Left ventricle myocardium superior (tissue), 1 donor: ENCODE measurements at regions not wholly inside any gene's neighbourhood (a gene's known extent, or its start where the extent isn't known, plus 50 kb on each side); places are given as distances from the start of the nearest gene placed in this dataset.

Source experiments
- ATAC-seq: fragments of 200-7000 bp; cut with Tn5 transposase; one replicate; pipeline ENCODE4 v1.9.1; 2020; ENCODE audit warnings: mild to moderate bottlenecking, moderate library complexity
- DNase-seq: peaks from one replicate; pipeline ENCODE4 v3.0.0-alpha.2; 2020
- intact Hi-C: fragments of 100-400 bp; cut with micrococcal nuclease; formaldehyde crosslinking; loops from one replicate; pipeline ENCODE4 v1.11.0; 2022
- donor health status: DM: no; HTN: yes; CAD: no; lungs with severe emphysema.

DNA sequence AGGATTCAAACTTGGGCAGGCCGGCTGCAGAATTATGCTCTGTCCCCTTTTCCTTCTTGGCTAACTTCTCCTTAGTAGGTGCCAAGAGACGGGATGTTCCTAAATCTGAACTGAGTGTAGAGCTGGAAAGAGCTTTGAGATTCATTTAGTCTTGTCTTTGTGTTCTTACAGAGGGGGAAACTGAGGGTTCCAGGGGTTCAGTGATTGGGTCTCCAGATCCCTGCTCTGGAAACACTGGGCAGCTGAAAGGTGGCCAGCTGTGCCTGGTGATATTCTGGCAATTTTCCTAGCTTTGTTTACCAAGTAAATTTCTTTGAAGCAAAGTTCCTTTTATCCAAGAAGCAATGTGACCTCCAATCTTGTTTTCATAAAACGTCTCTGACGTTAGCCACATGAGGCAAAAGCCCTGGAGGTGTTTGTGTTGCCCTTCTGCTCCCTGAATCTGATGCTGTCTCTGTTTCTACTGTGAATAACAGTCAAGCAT is 288.7 kb downstream of the ZSWIM6 start:
- intact Hi-C loops = no loop called here
- ATAC-seq (peak; percentile 39), DNase-seq (no peak)

DNA sequence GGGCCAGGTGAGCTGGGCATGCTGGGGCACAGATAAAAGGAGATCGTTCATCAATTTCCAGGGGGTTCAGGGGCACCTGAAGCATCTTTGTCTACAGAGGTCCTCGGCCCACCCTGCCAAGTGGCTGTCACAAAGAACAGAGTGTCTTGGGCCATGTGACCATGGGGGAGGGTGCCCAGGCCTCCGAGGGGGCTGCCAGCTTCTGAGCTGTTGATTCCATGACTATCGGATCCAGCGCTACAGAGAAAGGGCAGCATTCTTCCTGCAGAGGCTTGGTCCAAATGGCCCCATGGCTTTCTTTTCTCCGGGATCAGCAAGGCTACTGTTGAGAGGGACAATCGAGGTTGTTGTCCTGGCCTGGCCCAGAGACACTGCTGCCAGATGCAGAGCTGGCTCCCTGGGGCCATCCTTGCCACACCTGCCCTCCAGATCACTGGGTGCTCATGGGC is 289.2 kb downstream of the ZSWIM6 start:
- ATAC-seq (no peak), DNase-seq (no peak)
- intact Hi-C loops = no loop called here

DNA sequence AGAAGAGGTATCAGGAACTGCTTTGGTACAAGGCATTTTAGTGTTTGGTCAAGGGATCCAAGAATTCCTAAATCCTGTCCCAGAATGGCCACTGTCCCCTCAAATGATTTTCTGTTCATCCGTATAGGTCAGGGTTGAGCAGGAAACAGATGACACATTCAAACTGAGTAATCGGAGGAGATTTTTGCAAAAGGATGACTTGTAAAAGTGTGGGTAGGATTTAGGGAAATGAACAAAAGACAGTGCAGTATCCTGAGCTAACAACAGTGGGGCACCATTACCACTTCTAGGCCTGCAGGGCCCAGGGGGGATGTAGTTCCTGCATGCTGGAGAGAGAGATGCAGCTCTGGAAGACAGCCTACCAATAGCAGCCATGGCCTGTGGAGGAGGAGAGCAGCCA is 290.1 kb downstream of the ZSWIM6 start:
- DNase-seq = no peak
- no peak for ATAC-seq
- intact Hi-C loops = no loop called here

DNA sequence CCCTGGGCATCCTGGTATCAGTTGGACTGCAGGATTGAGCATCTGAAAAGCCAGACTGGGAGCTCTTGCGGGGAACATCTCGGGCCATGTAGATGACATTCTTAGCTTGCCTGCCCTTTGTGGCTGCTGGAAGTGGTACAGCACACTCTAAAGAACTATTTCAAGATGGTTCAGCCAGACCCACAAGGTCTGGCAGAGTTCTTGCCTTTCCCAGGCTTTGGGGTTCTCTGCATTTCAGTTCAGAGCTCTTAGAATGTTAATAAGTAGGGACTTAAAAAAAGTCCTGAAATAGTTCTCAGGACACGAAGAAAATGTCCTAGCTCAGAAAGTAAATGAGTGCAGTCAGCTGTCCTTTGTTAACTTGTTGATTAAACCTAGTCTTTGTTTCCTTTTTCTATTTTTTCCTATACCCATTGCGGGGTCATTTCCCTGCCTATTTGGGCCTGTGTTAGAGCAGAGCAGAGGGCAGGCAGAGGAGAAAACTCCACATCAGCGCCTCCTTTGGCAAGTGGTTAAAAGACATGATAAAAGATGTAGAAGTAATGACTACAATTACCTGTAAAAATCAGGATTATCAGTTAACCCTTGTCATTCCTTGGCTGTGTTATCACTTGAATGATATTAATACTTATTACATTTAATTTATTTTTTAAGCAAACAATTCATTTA is 291.5 kb downstream of the ZSWIM6 start:
- ATAC-seq = no peak
- intact Hi-C loops = no loop called here
- DNase-seq = no peak

DNA sequence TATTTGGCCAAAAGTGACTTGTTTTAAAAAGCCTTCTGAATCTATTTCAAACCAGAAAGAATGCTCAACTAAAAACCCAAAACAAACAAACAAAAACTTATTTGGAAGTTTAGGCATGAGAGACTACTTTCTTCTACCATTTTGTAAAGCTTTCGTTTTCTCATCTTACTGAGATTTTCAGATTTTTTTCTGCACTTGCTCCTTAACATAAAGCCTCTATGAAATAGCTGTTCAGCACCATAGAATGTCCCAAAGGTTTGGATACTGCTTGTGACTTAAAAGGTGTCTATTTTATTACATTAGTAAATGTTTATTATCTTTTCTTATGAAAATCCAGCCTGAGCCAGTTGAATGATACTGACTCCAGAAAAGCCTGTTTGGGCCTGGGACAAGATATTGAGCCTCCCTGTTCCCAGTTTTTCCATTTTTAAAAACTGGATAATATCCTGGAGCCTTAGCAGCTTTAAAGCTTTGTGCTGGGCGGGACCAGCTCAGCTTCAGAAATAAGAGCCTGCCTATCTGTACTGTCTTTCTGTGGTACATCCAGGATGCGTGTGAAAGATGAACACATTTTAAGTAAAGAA is 292.6 kb downstream of the ZSWIM6 start:
- DNase-seq (no peak), ATAC-seq (no peak)
- intact Hi-C loops = no loop called here

DNA sequence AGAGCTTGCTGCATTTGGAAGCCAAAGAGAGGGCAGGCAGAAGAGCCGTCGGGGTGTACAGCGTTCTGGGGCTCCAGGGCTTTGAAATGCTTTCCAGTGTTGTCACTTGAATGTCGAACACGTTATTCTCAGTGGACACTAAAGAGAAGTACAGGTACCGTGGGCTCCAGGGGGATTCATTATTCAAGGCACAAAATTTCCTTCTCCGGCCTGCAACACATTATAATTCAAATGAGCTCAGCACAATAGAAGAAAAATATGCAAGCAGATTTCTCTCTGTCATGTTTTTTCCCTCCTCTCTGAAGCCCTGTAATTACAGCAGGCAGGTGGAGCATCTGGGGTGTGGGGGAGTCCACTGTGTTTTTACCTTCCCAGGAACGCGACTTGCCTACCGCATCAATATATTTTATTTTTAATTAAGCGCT is 293.1 kb downstream of the ZSWIM6 start:
- no peak for ATAC-seq
- intact Hi-C loops = no loop called here
- DNase-seq = no peak

DNA sequence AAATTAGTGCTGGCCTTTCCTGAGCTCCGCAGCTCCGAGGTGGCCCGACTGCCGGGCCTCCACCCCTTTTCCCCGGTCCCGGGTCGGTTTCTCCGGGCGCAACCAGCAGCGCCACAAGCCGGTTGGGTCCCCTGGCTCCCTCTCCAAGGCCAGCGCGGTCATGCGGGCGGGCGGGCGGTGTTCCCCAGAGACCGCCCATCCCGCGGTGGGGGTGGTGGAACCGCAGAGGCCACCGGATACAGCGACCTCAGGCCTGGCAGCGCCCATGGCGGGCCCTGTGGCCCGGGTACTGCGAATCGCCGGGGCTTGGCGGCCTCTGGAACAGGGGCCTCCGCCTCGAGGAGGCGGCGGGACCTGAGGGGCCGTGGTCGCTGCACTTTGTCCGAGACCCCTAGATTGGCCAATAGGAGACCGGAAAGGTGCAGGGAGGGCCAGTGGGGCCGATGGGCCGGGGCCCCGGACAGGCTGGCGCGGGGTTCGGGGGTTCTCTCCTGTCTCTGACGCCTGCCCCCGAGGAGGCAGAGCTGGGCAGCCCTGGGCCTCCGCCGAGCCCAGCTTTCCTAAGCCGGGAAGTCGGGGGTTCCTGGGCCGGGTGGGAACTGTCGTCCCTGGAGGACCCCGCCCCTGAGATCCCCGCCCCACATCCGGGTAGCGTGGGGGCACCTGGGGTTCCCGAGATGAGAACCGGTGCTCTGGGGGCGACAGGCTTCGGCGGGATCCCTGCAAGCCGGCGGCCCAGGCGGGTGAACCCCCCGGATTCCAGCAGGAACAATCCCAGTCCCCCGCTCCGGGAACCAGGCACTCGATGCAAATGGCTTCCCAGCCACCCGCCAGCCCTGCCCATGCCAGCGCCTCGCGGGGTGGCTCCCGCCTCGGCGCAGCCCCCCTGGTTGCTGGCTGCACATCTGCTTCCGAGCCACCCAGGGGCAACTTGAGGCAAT is 293.9 kb downstream of the ZSWIM6 start:
- ATAC-seq (peak; percentile 98), DNase-seq (peak; percentile 90)

DNA sequence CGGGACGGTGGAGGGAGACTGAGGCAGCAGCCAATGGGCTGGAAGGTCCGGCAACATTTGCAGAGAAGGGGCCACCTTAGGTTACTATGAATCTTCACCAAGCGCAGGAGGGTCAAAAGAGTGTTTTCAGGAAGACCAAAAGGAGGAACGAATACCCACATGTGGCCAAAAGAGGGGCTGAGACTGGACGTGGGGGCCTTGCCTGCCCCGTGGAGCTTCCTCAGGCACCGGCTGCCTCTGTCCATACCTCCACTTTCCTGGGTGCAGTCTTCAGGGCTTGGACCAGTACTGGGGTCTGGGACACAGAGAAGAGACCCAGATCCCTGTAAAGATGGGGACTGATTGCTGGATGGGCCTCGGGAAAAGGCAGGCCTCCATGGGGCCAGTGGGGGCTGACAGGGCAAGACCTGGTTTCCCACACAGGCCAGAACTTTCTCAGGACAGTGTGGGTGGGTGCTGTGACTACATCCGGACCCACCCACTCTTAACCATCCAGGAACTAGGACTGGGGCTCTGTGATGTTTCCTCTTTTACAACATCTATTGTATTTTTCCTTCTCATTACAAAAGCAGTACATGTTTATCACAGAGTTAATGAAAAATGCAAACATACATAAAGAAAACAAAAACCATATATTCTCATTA is 294.7 kb downstream of the ZSWIM6 start:
- intact Hi-C loops = no loop called here
- no peak for DNase-seq
- ATAC-seq = peak; percentile 9

More for the DNA sequence above, 293.9 kb downstream of the ZSWIM6 start:
- intact Hi-C loops = no loop called here

DNA sequence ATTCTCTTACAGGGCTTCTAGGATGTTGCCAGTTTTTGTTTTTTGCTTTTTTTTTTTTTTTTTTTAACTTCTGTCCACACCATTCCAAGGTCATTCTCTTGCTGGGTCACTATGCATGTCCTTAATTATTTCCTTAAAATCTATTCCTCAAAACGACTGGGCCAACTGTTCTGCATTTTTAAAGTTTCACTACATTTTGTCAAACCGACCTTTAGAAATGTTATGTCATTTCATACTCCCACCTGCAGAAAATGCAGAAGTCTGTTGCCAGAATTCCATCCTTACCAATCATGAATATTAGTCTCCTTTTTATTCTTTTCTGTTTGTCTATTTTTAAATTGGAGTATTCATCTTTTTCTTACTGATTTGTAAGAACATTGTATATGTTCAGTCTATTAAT is 295.5 kb downstream of the ZSWIM6 start:
- DNase-seq = no peak
- no peak for ATAC-seq
- intact Hi-C loops = no loop called here

DNA sequence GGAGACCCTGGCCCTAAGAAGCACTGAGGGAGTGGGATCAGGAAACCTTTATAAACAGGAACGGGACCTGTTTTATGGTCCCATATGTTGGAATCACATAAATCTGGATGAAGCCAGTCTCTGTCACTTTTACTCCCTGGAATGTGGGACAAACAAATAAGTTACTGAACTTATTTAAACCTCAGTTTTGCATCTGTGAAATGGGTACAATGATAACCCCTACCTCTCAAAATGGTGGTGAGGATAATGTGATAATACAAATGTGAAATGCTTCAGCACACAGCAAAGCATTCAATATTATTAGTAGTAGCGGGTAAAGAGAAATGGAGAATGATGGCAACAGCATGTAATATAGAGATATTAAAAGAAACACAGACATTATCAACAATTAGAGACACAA is 298.9 kb downstream of the ZSWIM6 start:
- no peak for DNase-seq
- intact Hi-C loops = no loop called here
- ATAC-seq = no peak

DNA sequence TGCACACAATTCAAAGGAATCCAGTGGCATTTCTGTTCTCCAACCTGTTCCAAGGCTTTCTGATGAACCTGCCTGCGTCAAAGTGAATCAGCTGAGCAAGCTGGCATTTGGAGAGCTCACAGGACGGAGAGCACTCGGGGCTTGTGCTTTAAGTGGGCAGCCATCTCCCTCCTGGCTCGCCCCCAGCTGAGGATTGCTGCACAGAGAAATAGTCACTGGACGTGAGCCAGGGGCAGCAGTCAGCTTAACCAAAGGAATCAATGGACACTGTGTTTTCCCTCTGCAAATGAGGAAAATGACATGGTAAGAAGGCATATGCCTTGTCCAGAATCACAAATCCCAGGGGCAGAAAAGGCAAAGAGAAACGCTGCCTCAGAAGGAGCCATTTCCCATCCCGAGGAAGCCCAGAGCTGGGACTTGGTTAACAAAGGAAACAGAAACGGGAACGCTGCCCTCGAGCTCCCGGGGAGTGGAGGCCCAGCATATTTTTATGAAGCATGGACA is 299.4 kb downstream of the ZSWIM6 start:
- intact Hi-C loops = no loop called here
- peak; percentile 92 for ATAC-seq
- peak; percentile 86 for DNase-seq

DNA sequence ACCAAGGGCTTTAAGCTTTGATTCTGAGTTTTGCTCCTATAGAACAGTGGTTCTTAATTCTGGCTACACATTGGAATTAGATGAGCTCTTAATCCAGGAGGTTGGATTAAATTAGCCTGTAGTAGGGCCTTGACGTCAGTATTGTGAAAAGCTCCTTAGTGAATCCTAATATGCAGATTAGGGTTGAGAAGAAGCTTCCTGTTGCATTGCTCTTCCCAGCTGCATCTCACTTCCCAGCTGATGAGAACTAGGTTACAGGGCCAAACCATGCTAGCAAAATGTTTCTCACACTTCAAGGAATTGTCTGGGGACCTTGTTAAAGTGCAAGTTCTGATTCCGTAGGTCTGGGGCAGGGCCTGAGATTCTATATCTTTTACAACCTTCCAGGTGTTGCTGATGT is 300.0 kb downstream of the ZSWIM6 start:
- peak; percentile 40 for ATAC-seq
- intact Hi-C loops = no loop called here
- no peak for DNase-seq

DNA sequence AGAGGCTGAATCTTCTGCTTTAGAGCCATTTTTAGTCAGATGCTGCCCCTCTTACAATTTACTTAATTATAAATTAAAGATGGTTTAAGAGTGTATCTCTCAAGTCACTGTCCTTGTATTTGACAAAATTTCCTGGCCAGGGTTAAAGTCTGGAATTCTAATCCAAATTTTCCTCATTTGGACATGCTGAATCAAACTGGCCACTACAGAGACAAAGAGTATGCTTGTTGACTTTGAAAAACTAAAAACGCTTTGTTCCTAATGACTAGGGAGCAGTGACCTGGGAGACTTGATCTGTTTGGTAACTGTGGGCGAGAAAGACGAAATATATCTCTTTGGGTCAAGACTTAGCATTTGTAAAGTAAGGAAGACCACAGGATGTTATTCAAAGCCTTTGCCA is 303.2 kb downstream of the ZSWIM6 start:
- DNase-seq = no peak
- intact Hi-C loops = no loop called here
- ATAC-seq = no peak

DNA sequence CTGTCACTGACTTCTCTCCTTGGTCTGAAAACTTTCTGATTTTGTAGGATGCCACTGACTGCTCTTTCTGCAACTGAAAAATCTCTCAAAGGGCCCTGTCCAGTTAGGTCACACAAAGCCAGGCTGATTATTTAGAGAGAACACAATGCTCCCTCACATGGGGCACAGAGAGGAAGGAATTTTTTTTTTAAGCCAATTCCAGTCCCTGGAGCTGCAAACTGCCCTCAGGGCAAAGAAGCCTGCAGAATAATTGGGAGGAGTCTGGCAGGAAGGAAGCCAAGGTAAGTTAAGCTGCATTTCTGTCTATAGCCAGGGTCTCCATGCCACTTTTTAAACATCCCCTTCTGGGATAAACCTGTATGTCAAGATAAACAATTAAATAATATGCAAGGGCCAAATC is 305.5 kb downstream of the ZSWIM6 start:
- intact Hi-C loops = no loop called here
- ATAC-seq (peak; percentile 78), DNase-seq (no peak)

DNA sequence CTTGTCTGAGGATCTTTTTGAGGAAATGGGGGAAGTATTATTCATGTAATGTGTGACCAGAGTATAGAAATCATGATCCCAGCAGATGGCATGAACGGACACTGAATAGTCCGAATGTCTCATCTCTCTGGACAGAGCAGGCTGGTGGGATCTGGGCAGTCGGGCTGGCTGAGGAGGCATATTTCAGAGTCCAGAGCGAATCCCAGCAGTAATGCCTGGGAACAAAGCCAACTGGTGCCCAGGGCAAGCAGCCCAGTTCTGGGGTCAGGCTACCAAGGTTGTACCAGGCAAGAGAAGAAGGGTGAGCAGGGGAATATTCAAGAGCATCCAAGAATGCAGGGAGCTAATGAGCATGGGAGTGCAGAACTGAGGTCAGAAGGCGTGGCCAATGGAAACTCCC is 306.4 kb downstream of the ZSWIM6 start:
- DNase-seq (peak; percentile 74), ATAC-seq (peak; percentile 94)
- intact Hi-C loops = no loop called here

DNA sequence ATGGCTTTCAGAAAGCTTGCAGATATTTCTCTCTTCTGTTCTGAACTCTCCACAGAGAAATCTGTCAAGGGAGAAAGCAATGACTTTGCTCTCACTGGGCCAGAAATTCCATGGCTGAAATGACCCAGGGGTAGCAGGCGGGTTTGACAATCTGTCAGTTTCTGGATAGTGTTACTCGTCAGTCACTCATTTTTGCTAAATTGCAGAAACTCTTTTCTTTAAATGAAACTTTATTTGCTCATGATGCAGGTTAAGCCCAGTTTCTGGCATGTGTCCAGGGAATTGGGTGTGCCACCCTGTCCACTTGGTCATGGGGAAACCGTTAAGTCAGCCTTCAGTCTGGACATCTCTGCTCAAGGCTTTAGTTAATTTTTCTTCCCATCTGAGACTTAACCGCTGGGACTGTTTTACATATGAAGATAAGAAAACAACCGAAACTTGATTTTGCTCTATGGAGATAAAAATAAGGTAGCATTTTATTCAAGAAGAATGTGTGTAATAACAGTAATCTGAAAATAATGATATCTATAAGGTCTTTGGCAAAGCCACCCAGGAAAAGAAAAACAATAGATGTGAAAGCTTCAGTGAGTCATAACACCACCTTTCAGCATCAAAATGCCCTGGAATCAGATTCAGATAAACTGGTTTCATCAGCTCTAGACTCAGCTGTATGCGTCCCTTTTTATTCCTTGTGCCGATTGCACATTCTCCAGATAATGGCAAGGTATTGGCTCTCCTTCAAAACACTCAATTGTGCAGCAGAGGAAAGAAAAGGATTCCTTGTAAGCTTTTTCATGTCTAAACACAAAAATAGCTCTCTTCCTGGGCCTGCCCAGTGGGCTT is 308.3 kb downstream of the ZSWIM6 start:
- no peak for DNase-seq
- intact Hi-C loops = no loop called here
- ATAC-seq = no peak

DNA sequence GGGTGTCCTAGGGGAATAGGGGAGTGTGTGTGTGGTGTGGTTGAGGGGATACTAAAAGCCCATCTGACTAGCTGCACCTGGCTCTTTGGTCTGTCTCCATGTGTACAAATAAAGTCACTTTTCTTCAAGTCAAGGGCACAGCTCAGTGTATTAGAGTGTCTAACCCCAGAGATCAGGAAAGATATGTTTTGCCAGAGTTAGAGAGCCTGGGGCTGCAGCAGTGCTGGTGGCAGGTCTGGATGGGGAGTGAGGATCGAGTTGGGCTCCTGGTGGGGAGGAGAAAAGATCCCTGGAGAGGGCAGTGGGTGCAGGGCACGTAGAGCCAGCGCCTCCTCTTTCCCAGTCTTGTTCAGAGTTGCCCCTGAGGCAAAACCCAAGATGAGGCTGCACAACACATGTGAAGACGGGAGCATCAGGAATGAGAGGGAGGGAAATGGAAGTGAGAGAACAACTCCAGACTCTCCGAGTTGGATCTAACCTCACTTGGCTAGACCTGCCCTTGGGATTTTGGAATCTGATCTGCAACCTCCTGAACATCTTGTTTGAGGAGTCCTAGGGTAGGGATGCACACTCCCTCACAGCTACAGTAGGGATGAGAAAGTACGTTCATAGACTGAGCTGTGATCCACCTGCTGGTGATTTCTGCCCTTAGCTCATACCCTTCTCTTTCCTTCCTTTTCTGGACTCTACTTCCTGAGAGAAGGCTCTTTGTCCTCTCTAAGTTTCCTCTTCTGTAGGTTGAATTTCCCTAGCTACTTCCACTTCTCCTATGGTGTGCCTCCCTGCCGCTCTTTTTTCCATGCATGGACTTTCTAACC is 309.9 kb downstream of the ZSWIM6 start:
- no peak for ATAC-seq
- intact Hi-C loops = no loop called here

DNA sequence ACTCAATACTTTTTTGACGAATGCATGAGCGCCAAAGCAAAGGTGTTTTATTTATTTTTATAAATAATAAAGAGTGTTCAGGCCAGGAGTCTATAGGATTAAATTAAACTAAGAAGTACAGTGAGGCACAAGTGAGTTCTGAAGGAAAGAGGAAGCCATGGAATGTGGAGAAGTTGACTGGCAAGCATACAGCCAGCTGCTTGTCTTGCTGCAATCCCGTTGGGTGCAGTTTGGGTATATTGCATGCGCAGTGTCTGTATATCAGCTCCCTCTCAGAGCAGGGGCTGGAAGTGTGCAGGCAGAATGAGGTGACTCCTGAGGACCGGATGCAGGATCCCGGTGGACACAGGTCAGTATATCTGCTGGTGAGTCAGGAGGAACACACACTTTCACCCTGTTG is 315.6 kb downstream of the ZSWIM6 start:
- DNase-seq (no peak), ATAC-seq (no peak)
- intact Hi-C loops = no loop called here

More for the DNA sequence above, 309.9 kb downstream of the ZSWIM6 start:
- DNase-seq = no peak
